Gastrocnemius medialis (tissue), 4 donors: ENCODE measurements at regions not wholly inside any gene's neighbourhood (a gene's known extent, or its start where the extent isn't known, plus 50 kb on each side); places are given as distances from the start of the nearest gene placed in this dataset.

Experiments
- ATAC-seq, 2 donors: fragments of 150-250 bp; one replicate each; pipeline ENCODE4 v1.9.1; 2016
- DNase-seq, 2 donors: peaks; one replicate each; pipeline ENCODE4 v3.0.0-alpha.2; 2019
- H3K27ac ChIP-seq, 4 donors: fragments of 200-600 bp; sonication (generic); 1 replicate in 1 of 4; 2 replicates in 3 of 4; pipeline ENCODE4 v1.5.1; 2016 to 2018; ENCODE audit warnings: mild to moderate bottlenecking in 2 of 4, moderate library complexity in 1 of 4
- H3K27me3 ChIP-seq, 3 donors: fragments of 200-600 bp; sonication (generic) in 2 of 3; 1 replicate in 1 of 3; 2 replicates in 2 of 3; pipeline versions ENCODE4 v1.5.1 to v1.6.0; 2016 to 2019; ENCODE audit warnings: mild to moderate bottlenecking in 1 of 3, moderate library complexity in 1 of 3
- H3K36me3 ChIP-seq, 2 donors: fragments of 200-600 bp; sonication (generic) in 1 of 2; one replicate each; pipeline ENCODE4 v1.5.1; 2017 to 2018
- H3K4me1 ChIP-seq, 2 donors: fragments of 200-600 bp; sonication (generic) in 1 of 2; one replicate each; pipeline ENCODE4 v1.5.1; 2016 to 2017; ENCODE audit warnings: mild to moderate bottlenecking in 2 of 2
- H3K4me3 ChIP-seq, 4 donors: fragments of 200-600 bp; sonication (generic) in 3 of 4; 1 replicate in 1 of 4; 2 replicates in 3 of 4; pipeline ENCODE4 v1.5.1; 2016 to 2019; ENCODE audit warnings: mild to moderate bottlenecking in 2 of 4
- H3K9me3 ChIP-seq, 3 donors: fragments of 200-600 bp; sonication (generic) in 2 of 3; 1 replicate in 1 of 3; 2 replicates in 2 of 3; pipeline ENCODE4 v1.5.1; 2016 to 2019
- CTCF ChIP-seq, 5 experiments: fragments of 450-650 bp in 3 of 5; fragments of 200-600 bp in 2 of 5; sonication (generic) in 2 of 5; IDR thresholded peaks in 4 of 5; conservative IDR thresholded peaks in 1 of 5; 1 replicate in 4 of 5; 2 replicates in 1 of 5; pipeline ENCODE4 v1.5.1; 2016 to 2019; ENCODE audit warnings: antibody characterized with exemption in 5 of 5, mild to moderate bottlenecking in 3 of 5, moderate library complexity in 3 of 5
- POLR2A ChIP-seq, 2 donors: fragments of 450-650 bp; IDR thresholded peaks; one replicate each; pipeline ENCODE4 v1.6.1; 2017; ENCODE audit warnings: antibody characterized with exemption in 2 of 2, mild to moderate bottlenecking in 2 of 2, moderate library complexity in 2 of 2
- in situ Hi-C, 4 donors: fragments of 200-750 bp; cut with MboI; loops; one replicate each; pipeline versions ENCODE4 v1.15.0 to v1.8.0; 2017; ENCODE audit warnings: low sequenced_read_pairs in 4 of 4
- intact Hi-C: fragments of 100-400 bp; cut with DNase I; formaldehyde crosslinking; loops from one replicate; pipeline ENCODE4 v1.15.1; 2023; ENCODE audit warnings: low total_unique reads

- no peaks in the 10 kb centered on the region for H3K9me3 ChIP-seq
- in situ Hi-C loops (no loop called here), intact Hi-C loops (no loop called here)
- no peak for ATAC-seq
- no peaks in the 10 kb centered on the region for H3K4me1 ChIP-seq
- no peak overlapping the region for H3K4me3 ChIP-seq
- H3K36me3 ChIP-seq = no peaks in the 10 kb centered on the region
- H3K27me3 ChIP-seq = no peaks in the 10 kb centered on the region
- no peak overlapping the region for H3K27ac ChIP-seq
- TF ChIP-seq POLR2A (IDR thresholded peaks at IDR 0.05) = no peak
- TF ChIP-seq CTCF (IDR thresholded peaks at IDR 0.05 in 4 of 5, conservative IDR thresholded peaks at IDR 0.05 in 1 of 5) = no peak
- DNase-seq = no peak
These were observed 266.7 kb upstream of the CDYL start for GRCh38 chr6:4509506-4509905.

- Histone ChIP-seq H3K9me3 (no peaks in the 10 kb centered on the region), H3K4me1 (no peaks in the 10 kb centered on the region), H3K27ac (no peak overlapping the region), H3K27me3 (no peaks in the 10 kb centered on the region), H3K4me3 (no peak overlapping the region), H3K36me3 (no peaks in the 10 kb centered on the region)
- TF ChIP-seq CTCF (IDR thresholded peaks at IDR 0.05 in 4 of 5, conservative IDR thresholded peaks at IDR 0.05 in 1 of 5) = no peak
- TF ChIP-seq POLR2A (IDR thresholded peaks at IDR 0.05) = no peak
- no peak for DNase-seq
- ATAC-seq = no peak
- intact Hi-C loops (no loop called here), in situ Hi-C loops (no loop called here)
These were observed 269.4 kb upstream of the CDYL start for GRCh38 chr6:4506792-4507191.

- TF ChIP-seq CTCF (IDR thresholded peaks at IDR 0.05 in 4 of 5, conservative IDR thresholded peaks at IDR 0.05 in 1 of 5) = no peak
- no peak for TF ChIP-seq POLR2A (IDR thresholded peaks at IDR 0.05)
- H3K27me3 ChIP-seq = no peaks in the 10 kb centered on the region
- no peaks in the 10 kb centered on the region for H3K4me1 ChIP-seq
- H3K27ac ChIP-seq = no peak overlapping the region
- ATAC-seq (no peak), DNase-seq (no peak)
- H3K36me3 ChIP-seq = no peaks in the 10 kb centered on the region
- in situ Hi-C loops (no loop called here), intact Hi-C loops (no loop called here)
- no peaks in the 10 kb centered on the region for H3K9me3 ChIP-seq
- H3K4me3 ChIP-seq = no peak overlapping the region
These were observed 270.0 kb upstream of the CDYL start for GRCh38 chr6:4506223-4506622.

- Histone ChIP-seq H3K27me3 (no peaks in the 10 kb centered on the region), H3K9me3 (no peaks in the 10 kb centered on the region), H3K27ac (no peak overlapping the region), H3K4me3 (no peak overlapping the region), H3K36me3 (no peaks in the 10 kb centered on the region), H3K4me1 (no peaks in the 10 kb centered on the region)
- intact Hi-C loops = no loop called here
- no peak for DNase-seq
- ATAC-seq = no peak
- TF ChIP-seq CTCF (IDR thresholded peaks at IDR 0.05 in 4 of 5, conservative IDR thresholded peaks at IDR 0.05 in 1 of 5) = no peak
- no peak for TF ChIP-seq POLR2A (IDR thresholded peaks at IDR 0.05)
- in situ Hi-C loops = no loop called here
These were observed 271.5 kb upstream of the CDYL start for GRCh38 chr6:4504700-4505099.

- no peaks in the 10 kb centered on the region for H3K27me3 ChIP-seq
- no peak for ATAC-seq
- intact Hi-C loops = no loop called here
These were observed 272.5 kb upstream of the CDYL start for GRCh38 chr6:4503700-4504099.

More at GRCh38 chr6:4503700-4504099, 272.5 kb upstream of the CDYL start:
- no peak overlapping the region for H3K27ac ChIP-seq
- TF ChIP-seq CTCF (IDR thresholded peaks at IDR 0.05 in 4 of 5, conservative IDR thresholded peaks at IDR 0.05 in 1 of 5) (no peak), POLR2A (IDR thresholded peaks at IDR 0.05) (no peak)
- DNase-seq = no peak
- in situ Hi-C loops = no loop called here
- H3K4me3 ChIP-seq = no peak overlapping the region
- H3K4me1 ChIP-seq = no peaks in the 10 kb centered on the region
- no peaks in the 10 kb centered on the region for H3K36me3 ChIP-seq
- no peaks in the 10 kb centered on the region for H3K9me3 ChIP-seq
